22Rv1 (cell line): ENCODE measurements at regions not wholly inside any gene's neighbourhood (a gene's known extent, or its start where the extent isn't known, plus 50 kb on each side); places are given as distances from the start of the nearest gene placed in this dataset.

Experiments
- CTCF ChIP-seq: fragments of 450-650 bp; IDR thresholded peaks from 2 replicates; pipeline ENCODE4 v1.5.1; 2017; ENCODE audit warnings: mild to moderate bottlenecking
- ZFX ChIP-seq: fragments of 450-650 bp; IDR thresholded peaks from 2 replicates; pipeline ENCODE4 v1.6.1; 2017; ENCODE audit warnings: antibody characterized with exemption, borderline replicate concordance

GRCh38 chr9:99463131-99463530 lies 241.0 kb downstream of the SEC61B start:
- TF ChIP-seq CTCF (no peak), ZFX (no peak)
